DMS53 treated with DMSO at 0.1 percent for 48 hours (cell line): ENCODE measurements at regions not wholly inside any gene's neighbourhood (a gene's known extent, or its start where the extent isn't known, plus 50 kb on each side); places are given as distances from the start of the nearest gene placed in this dataset.
A peak's percentile ranks its signal among the peaks of the same experiment; 100 is the strongest.
"Not testable (repeated sequence)": the region's sequence is repeated elsewhere in the genome, so short reads cannot be mapped to it uniquely, and the experiment has no call there.

Experiments
- DNase-seq: peaks from one replicate; lab custom pipeline; 2025; ENCODE audit not compliant: unreplicated experiment; lab: John Stamatoyannopoulos, UW

DNA sequence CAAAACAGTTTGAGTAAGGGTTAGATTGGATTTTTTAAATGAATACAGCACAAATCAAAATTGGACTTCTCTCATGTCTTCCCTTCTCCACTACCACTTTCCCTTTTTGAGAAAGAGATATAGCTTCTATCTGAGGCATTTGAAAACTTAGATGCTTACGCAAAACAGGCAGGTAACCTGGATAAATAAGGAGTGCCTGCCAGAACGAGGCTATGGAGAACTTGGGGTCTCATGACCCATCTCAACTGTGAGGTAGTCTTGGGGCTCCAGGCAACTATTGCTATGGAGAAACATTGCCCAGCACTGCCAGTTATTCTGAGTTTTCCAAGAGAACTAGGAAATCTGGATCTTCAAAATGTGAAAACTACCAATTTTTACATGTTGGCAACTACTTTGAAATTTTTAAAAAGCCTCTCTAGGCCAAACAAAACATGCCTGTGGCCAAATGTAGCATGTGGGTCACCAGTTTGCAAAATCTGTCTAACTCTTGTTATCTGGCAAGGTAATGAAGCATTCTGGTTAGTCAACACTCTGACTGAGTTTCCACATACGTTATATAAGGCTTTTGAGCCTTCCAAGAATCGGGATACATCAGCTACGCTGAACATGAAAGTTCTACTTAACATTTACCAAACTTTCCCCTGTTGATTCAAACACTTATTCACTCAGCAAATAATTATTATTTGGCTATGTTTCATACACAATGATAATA lies 752.7 kb downstream of the KCNA4 start:
- DNase-seq: no peak

DNA sequence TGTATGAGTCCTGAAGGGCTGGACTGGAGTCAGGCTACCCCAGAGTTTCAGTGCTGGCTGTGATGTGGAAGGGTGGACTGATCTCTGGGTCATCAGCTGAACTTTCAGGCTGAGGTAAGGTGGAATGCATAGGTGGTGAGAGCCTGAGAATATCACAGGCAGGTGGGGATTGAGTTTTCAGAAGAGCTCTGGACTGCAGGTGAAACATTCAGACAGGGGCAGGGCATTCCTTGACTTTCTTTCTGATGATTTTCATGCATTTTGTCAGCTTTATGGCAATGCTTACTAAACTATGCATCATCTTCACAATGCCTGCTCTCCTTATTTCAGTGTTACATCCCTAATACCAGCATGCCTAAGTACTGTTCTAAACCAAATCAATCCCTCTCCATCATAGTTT lies 755.0 kb downstream of the KCNA4 start:
- no peak for DNase-seq

DNA sequence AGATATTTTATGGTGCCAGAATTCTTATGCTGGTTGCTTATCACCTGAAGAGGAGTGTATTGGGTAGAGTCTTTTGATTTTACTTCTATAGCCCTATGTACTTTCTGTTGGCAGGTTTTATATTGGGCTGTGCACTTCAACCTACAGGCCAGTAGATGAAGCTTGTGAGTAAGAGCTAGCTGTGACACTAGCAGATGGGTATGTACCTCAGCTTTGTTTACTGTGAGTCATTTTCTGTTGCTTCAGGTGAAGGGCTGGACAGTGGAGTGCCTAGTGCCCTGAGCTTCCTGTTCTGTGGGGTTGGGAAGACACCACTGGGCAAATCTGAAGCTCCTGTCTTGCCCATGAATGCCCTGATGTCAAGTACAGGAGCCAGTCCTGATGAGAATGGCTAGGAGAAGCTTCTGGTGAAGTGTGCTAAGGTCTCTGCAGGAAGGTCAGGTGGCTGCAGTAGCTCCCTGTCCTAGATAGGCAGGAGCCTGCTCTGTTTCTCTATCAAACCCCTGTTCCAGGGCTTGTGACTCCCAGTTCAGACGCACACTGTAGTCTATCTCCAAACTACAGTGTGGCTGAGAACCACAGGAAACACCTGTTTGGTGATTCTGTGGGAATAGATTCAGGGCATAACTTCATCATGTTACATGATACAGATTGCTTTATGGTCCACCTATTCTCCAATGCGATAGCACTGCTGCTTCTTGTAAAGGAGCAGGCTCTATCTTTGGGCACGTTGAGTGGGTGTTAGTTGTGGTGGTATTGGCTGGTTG lies 755.7 kb downstream of the KCNA4 start:
- peak; percentile 88 for DNase-seq

DNA sequence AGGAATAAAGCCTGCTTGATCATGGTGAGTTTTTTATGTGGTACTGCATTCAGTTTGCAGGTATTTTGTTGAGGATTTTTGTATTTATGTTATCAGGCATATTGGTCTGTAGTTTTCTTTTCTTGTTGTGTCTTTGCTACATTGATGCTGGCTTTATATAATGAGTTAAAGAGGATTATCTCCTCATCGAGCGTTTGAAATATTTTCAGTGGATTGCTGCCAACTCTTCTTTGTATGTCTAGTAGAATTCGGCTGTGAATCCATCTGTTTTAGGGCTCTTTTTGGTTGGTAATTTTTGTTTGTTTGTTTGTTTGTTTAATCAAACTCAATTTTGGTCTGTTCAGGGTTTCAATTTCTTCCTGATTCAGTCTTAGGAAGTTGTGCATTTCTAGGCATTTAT lies 758.4 kb downstream of the KCNA4 start:
- no peak for DNase-seq

DNA sequence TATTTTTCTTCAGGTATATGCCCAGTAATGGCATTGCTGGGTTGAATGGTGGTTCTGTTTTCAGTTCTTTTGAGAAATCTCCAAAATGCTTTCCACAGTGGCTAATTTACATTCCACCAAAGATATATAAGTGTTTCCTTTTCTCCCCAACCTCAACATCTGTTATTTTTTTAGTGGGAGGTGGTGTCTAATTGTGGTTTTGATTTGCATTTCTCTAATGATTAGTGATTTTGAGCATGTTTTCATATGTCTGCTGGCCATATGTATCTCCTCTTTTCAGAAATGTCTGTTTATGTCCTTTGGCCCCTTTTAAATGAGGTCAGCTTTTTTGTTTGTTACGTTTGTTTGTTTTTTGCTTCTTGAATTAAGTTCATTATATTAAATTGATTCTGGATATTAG lies 760.2 kb downstream of the KCNA4 start:
- DNase-seq: no peak

DNA sequence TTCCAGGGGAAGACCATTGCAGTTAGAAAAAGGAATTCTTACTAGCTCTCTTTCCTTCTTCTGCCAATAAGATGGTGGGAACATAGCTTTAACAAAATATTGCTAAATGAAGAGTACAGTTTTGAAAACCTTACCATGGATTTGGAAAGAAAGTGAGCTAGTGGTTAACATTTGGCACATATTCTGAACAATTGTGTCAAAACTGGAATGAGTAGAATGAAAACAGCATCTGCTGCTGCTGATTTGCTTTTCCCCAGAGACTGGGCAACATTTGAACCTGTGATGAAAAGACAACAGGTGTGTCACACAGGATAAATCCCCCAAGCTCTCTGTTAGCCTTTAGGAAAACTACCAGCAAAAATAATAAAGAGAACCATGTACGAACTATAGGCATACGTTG lies 761.4 kb downstream of the KCNA4 start:
- no peak for DNase-seq

DNA sequence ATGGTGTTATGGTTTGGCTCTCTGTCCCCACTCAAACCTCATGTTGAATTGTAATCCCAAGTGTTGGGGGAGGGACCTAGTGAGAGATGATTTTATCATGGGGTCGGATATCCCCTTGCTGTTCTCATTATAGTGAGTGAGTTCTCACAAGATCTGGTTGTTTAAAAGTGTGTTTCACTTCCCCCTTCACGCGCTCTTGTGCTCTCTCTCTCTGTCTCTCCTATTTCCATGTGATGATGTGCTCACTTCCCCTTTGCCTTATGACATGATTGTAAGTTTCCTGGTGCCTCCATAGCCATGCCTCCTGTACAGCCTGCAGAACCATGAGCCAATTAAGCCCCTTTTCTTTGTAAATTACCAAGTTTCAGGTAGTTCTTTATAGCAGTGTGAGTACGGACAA lies 765.1 kb downstream of the KCNA4 start:
- no peak for DNase-seq

DNA sequence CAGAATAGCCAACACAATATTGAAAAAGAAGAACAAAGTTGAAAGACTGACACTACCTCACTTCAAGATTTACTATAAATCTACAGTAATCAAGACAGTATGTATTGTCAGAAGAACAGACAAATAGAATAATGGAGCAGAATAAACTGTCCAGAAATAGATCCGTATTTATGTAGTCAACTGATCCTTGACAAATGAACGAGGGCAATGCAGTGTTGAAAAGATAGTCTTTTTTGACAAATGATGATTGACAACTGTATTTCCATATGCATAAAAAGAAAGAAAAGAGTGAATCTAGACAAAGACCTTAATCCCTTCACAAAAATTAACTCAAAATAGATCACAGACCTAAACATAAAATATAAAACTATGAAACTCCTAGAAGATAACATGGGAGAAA lies 767.1 kb downstream of the KCNA4 start:
- no peak for DNase-seq

DNA sequence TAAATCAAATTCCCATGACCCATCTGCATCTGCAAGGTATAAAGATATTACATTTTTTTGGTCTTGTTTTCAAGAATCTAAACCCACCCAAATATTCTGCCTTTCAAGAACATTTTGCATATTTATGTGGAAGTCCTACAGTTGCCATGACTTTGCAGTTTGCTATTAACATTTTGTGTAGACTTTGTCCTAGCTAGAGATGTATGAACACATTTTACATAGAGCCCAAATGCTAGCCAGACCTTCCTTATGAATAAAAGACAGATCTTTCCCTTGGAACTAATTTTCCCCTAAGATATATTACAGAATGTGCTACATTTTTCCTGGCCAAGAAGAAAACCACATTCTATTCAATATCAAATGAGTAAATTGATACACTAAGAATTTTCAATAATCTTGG lies 772.5 kb downstream of the KCNA4 start:
- DNase-seq: no peak

DNA sequence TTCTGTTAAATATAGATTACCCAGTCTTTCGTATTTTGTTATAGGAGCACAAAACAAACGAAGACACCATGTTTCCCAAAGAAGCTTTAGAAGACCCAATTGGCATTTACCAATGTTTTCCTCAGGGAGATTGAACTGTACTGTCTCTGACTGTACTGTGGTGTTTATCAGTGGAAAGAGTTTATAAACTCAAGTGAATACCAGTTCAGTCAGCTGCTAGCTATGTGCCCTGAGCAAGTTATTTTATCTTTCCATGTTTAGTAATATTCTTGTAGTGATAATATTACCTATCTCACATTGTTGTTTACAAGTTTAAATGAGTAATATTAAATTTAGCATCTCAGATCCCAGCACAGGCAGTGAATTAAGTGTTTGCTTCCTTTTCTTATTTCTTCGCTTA lies 773.2 kb downstream of the KCNA4 start:
- no peak for DNase-seq

DNA sequence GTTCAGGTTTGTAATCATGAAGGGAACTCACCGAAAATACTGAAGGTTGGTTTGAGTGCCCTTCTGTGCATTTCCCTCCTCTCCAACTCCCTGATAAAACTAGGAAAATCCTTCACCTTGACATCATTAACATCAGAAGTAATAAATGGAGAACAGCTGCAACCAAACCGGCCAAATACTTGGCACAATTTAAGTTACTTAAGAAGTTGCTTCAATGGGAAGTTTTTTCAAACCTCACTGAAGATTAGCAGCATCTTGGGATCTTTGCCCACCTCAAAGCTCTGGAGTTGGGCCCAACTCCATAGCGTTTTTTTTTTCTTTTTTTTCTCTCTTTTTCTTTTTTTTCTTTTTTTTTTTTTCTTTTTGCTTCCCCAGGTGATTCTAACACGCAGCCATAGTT lies 784.8 kb downstream of the KCNA4 start:
- no peak for DNase-seq

DNA sequence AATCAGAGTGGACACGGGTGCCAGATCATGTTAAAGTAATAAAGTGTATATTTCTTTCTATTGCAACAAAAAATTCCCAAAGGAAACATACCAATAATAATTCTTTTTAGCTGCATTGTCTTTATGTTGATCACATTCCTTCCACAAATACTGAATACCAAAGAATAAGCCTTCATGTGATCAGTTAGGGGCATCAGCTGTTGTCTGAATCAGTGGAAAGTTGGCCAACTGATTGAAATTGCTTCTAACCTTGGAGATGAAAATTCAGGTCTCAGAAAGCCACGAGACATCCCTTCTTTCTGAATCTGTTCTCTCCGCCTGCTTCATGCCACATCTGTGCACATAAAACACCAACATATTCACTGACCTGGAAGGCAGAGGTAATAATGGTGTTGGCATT lies 785.2 kb downstream of the KCNA4 start:
- DNase-seq: no peak

DNA sequence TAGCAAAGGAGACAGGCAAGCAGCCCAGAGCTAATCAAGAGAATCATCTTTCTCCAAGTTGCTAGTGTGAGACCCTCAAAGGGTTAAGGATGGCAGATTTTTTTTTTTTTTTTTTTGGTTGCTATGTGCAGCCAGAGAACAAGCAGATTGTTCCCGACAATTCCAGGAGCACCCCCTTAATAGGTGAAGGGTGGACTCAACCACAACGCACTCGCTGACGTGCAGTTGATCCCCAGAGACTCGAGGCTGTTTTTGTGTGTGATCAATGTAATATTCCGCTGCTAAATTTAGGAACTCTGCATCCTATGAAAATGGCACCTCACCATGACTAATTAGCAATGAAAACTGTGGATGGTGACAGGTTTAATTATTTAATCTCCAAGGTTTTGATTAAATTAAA lies 789.0 kb downstream of the KCNA4 start:
- no peak for DNase-seq

DNA sequence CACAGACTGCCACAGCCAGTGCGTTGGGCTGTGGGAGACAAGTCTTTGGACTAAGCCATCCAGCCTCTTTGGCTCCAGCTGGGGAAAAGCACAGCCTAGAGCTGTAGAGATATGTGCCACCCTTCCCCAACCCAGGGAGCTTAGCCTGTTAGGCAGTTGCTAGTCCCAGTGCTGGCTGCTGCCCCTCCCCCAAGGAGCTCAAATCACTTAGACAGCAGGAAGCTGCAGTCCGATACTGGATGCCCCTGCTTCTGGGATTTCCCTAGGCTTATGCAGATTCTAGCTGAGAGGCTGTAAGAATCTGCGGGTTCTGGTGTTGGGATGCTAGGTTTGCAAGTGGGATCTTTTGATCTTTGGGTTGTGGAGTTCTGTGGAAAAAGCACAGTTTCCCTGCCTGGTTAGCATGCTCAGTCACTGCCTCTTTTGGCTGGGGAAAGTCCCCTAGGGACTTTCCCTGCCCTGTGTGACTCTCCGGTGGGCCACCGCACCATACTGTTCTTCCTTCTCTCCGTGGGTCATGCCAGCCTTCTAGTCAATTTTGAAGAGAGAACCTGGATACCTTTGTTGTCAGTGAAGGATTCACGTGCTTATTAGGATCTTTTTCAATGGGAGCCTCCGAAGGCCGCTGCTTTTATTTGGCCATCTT lies 792.0 kb downstream of the KCNA4 start:
- DNase-seq: no peak

DNA sequence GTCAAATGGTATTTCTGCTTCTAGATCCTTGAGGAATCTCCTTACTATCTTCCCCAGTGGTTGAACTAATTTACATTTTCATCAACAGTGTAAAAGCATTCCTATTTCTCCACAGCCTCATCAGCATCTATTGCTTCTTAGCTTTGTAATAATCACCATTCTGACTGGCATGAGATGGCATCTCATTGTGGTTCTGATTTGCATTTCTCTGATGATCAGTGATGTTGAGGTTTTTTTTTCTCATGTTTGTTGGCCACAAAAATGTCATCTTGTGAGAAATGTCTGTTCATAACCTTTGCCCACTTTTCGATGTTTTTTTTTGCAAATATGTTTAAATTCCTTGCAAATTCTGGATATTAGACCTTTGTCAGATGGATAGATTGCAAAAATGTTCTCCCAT lies 797.3 kb downstream of the KCNA4 start:
- not testable (repeated sequence) for DNase-seq

DNA sequence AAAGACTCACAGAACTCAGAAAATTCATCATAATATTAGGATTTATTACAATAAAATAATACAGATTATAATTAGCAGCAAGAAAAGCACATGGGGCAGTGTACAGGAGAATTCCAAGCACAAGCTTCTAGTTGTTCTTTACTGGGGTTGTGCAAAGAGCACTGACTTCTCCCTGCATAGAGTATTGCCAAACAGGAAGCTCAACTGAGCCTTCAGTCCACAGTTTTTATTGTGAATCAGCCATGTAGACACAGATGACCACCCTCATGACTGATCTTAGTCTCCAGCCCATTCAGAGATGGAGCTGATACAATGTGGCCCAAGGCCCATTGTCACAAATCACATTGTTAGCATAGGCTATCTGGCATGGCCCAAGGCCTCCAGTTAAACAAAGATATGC lies 798.9 kb downstream of the KCNA4 start:
- DNase-seq: no peak

DNA sequence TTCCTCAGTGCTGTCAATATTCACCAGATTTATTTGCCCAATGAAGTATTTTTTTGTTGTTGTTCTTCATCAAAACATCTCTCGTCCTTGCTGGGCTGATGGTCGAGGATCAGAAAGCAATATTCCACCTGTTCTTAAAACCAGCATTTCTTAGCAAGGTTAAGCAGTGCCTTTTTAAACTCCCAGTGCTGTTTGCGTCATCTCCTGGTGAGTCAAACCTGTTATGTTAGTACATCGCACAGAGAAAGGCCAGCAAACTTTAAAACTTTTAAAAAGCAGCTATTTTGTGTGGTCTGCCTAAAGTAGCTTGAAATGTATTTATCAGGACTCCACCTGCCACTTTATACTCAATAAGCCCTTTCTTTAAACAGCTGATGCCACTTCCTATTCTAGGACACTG lies 802.0 kb downstream of the KCNA4 start:
- no peak for DNase-seq

DNA sequence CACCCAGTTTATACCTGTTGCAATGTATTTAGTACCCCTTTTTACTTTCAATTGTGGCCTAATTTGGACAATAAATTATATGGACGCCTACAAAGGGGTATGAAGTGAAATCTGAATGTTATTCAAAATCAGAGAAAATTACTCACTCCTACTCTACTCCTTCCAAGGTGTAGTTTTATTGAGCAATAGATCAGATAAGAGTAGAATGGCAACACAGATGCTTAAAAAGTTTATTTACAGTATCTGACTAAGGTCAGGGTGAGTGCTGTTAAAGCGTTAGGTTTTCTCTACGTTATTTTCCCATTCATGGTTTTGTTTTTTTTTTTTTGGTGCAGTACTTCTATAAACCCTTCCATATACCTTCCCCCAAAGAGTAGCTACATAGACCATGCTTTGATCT lies 805.6 kb downstream of the KCNA4 start:
- DNase-seq: no peak

DNA sequence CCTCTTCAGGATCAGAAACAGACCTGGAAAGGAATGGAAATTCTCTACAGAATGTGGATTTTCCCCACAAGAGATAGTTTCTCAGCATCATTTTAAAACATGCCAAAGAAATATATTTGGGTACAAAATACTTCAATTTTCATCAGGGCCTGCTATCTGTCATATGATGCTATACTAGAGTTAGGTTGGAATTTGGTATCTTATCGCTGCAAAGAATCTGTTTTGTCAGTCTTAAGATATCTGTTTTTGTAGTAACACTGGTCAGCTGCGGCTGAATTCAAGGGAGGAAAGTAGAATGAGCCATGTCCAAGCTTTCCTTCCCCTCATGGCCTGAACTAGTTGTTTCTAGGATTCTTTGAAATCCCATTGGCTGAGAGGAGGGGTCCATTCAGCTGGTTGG lies 806.4 kb downstream of the KCNA4 start:
- DNase-seq: no peak

DNA sequence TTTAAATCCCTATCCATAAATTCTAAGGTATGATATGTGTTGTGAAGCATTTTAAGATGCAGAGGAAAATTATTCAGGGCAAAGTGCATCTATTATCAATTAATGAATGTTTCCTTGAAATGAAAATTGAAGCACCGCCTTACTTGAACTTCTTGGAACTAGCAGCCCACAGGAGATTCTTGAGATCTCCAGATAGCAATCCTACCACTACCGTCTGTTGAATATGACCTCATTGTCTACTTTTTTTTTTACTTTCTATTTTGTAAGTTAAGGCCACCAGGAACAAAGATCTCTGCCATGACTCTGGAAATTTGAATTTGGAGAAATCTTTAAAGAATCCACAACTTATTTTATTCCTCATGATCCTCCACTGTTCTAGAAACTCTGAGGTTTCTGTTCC lies 808.7 kb downstream of the KCNA4 start:
- DNase-seq: no peak

DNA sequence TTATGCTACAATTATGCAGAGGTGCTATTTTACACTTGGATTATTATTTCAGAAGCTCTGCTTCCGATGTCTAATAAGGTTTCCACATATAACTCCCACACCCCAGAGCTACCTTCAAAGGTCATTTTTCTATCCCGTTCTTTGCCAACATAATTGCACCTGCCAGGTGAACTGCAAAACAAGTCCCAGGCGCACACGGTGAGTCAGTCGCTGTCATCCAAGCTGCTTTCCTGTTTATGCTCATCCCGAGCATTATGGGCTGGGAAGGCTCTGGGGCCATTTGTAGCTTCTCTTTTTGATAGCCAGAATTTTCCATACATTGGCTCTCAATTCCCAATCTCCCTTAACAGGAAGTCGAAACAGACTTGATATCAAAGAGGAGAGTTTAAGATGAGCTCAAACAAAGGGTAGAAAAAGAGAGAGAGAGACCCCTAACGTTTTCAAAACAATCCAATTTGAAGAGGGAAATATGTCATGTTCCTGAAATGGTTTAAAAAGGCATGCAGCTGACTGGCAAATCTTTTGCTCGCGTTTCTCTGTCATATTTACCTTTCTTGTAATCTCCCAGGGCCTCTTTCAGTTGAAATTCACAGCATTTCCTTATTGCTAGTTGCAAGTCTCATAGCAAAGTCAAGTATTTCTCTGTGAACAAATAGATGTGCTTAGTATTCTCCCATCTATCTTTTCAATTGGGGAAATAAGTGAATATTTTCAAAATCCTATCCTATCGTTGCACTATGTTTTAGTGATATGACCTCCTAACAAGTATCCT lies 815.9 kb downstream of the KCNA4 start:
- DNase-seq: peak; percentile 75

DNA sequence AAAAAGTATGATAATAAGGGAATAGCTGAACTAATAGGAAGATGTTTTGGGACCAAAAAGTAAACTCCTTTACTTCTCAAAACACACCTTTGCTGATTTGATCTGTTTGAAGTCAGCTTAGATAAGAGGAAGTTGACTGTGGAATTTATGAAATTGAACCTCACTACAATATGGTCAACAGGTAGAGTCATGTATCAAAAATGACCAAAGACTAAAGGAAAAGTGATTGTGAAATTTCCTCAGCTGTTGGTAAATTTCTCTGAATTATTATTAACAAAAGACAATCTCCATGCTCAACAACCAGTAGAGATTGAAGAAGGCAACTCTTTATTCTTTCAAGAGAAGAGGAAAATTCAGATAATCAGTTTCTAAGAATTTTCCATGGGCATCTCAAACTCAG lies 826.5 kb downstream of the KCNA4 start:
- DNase-seq: no peak
